Prostate gland (tissue), 2 donors: ENCODE measurements at regions not wholly inside any gene's neighbourhood (a gene's known extent, or its start where the extent isn't known, plus 50 kb on each side); places are given as distances from the start of the nearest gene placed in this dataset.

Source experiments
- POLR2A ChIP-seq: fragments of 450-650 bp; IDR thresholded peaks from one replicate; pipeline ENCODE4 v1.6.1; 2016; ENCODE audit warnings: antibody characterized with exemption, mild to moderate bottlenecking
- TF ChIP-seq, protein P1 (sequence below), 4 experiments: fragments of 200-600 bp in 2 of 4; fragments of 450-650 bp in 2 of 4; sonication (generic) in 2 of 4; IDR thresholded peaks; 1 replicate in 3 of 4; 2 replicates in 1 of 4; pipeline ENCODE4 v1.5.1; 2016 to 2019; ENCODE audit warnings: antibody characterized with exemption in 4 of 4, mild to moderate bottlenecking in 2 of 4, moderate library complexity in 2 of 4

DNA sequence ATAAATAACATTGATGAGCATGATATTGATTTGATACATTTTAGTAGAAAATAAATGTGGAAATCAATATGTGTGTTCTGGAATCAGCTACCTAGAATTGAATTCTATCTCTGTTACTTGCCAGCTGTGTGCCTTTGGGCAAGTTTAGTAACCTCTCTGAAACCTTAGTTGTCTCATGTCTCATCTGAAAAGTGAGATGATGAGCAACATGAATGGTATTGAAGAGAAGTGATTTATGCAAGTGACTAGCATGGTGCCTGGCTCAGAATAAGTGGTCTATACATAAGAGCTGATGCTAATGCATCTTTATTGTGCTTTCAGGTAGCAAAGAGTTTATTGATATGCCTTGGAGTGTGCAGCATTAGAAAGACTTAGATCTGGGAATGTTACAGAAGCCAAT, 383.3 kb downstream of the PRDM2 start:
- TF ChIP-seq, protein P1, sequence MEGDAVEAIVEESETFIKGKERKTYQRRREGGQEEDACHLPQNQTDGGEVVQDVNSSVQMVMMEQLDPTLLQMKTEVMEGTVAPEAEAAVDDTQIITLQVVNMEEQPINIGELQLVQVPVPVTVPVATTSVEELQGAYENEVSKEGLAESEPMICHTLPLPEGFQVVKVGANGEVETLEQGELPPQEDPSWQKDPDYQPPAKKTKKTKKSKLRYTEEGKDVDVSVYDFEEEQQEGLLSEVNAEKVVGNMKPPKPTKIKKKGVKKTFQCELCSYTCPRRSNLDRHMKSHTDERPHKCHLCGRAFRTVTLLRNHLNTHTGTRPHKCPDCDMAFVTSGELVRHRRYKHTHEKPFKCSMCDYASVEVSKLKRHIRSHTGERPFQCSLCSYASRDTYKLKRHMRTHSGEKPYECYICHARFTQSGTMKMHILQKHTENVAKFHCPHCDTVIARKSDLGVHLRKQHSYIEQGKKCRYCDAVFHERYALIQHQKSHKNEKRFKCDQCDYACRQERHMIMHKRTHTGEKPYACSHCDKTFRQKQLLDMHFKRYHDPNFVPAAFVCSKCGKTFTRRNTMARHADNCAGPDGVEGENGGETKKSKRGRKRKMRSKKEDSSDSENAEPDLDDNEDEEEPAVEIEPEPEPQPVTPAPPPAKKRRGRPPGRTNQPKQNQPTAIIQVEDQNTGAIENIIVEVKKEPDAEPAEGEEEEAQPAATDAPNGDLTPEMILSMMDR (IDR thresholded peaks at IDR 0.05): no peak
- no peak for TF ChIP-seq POLR2A
